Embryonic facial prominence (tissue), 1 donor: ENCODE measurements at regions not wholly inside any gene's neighbourhood (a gene's known extent, or its start where the extent isn't known, plus 50 kb on each side); places are given as distances from the start of the nearest gene placed in this dataset.

ENCODE experiments used
- DNase-seq: peaks from one replicate; pipeline ENCODE4 v3.0.0-alpha.2; 2016; ENCODE audit errors: extremely low spot score

DNA sequence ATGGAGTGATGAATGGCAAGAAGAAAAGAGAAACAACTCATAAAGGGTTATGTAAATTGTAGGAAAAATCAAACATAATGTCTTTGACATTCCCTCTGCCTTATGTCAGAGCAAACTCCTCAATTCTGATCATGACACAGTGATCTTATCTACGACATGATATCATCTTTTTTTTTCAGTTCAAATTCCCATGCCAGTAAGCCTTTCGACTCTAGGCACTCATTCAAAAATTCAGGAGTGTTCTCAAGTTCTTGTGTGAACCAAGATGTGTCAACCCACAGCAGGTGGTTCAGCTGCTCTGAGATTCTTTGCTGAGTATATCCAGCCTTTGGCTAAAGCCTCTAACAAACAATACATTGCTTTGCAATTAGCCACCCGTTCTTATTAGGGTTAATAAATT, 97.1 kb upstream of the ESRRG start:
- DNase-seq: no peak

DNA sequence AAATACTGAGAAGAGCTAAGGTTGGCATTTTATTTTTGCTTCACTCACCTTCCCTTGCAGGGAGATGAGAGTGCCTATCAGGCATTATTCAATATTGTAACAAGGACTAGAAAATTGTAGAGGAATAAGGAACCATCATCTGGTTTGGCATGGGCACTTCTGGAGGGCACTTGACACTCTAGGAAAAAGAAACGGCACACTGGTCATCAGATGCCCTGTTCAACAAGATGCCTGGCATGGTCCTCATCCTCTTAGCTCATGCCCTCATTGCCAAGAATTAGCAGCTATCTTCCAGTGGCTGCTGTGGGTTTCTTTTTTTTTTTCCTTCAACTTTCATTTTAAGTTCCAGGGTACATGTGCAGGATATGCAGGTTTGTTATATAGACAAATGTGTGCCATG, 95.1 kb upstream of the ESRRG start:
- DNase-seq: no peak

GRCh38 chr1:216815260-216816131, 92.3 kb upstream of the ESRRG start:
- DNase-seq: peak; percentile 39

DNA sequence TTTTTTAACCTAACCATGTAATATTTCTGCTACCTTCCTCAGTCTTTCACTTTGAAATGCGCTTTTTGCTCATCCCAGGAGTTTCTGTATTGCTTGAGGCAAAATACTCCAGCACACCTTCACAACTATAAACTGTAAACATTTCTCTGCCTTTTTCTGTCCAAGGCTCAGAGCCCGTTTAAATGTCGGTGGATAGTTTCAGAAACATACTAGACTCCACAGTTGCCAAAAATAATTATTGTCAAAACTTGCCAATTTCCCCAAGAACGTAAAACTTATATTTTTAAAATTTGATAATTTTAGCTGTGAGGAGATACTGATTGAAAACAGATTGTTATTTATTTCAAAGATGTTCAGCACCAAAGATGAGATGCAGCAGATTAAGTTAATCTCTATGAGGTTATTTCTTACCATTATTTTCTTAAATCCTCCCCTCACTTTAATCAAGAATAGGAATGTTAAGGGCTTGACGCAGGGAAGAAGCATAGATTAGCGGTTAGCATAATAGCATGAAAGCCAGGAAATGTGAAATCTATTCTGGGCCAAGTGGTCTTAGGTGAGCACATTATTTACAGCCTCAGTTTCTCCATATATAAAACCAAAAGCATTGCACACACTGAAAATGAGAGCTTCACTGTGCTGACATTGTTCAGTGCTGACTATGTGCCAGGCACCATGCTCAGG, 91.5 kb upstream of the ESRRG start:
- DNase-seq: no peak

DNA sequence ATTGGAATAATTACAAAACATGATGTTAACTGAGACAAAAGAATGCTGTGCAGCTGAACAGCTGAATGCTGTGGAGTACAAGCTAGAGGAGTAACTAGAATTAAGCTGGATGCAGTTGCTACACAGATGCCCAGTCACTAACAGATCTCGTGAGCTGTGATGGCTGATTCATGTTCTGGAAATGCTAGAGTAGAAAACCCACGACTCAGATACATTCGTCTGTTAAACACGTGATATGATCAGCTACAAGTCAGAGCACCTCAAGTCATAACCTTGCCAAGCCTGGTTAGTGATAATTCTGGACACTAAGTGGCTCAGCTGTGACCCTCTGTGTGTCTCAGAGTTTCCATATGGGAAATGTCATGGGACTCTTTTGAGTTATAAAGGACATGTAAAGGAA, 89.7 kb upstream of the ESRRG start:
- no peak for DNase-seq

DNA sequence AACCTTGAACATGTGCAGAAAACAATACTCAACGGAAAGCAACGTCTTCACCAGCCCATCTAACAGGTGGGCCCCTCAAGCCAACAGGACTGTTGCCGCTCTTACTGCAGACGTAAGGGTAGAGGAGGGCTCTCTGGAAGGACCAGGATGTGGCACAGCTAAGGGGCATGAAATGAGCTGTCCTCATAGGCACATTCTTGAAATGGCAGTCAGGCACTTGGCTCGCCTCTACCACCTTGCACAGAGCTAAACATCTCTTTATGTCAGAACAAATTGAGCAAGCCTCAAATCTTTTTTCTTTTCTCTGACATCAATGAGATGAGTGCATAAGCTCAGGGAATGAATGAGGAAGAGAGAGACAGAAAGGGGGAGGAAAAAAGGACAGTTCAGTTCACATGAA, 86.4 kb upstream of the ESRRG start:
- DNase-seq: no peak

DNA sequence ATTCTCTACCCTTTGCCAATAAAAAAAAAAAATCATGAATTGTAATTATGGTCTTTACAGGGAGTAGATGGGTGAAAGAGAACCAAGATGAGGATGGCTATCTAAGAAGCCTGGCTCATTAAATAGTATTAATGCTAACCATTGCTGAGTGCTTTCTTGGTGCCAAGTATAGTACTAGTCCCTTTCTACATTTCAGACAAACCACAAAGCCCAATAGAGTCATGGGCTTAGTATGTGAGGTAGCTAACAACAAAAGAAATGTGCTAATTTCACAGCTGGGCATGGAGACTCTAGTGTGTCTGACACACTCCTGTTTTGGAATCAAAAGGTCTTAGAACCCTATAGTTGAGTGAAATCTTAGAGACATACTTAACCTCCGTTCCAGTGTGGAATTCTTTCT, 84.5 kb upstream of the ESRRG start:
- DNase-seq: no peak

DNA sequence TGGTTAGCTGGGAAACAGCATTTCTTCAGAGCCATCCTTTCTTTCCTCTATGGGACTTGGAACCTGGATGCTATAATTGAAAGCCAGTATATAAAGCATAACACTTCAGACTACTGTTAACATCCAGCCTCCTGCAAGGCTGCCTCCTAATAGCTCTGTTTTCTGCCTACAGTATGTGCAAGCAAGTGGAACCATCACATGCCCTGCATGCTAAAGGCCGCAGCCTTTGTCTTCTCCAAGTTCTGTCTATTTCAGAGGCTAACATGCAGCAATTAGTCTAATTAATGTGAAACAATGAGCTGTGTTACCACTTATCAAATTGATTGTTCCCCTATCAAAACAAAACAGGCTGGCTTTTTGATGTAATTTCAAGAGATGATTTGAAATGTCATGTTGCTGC, 82.7 kb upstream of the ESRRG start:
- DNase-seq: no peak

DNA sequence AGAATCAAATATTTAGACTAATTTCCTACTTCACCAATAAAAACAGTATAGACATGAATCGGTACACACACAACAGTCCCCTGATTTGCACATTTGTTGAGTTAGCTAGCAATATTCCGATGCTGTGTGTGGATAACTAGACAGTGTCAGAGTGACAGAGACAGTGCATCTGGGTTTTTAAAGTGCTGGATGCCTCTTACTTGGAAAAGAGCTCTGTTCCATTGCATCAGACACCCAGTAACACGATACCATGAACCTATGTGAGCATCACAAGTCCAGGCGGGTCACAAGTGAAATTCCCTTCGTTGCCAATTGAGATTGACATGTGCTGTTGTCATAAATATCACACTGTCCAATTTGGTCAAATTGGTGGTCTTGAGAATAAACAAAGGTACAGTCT, 82.0 kb upstream of the ESRRG start:
- no peak for DNase-seq

DNA sequence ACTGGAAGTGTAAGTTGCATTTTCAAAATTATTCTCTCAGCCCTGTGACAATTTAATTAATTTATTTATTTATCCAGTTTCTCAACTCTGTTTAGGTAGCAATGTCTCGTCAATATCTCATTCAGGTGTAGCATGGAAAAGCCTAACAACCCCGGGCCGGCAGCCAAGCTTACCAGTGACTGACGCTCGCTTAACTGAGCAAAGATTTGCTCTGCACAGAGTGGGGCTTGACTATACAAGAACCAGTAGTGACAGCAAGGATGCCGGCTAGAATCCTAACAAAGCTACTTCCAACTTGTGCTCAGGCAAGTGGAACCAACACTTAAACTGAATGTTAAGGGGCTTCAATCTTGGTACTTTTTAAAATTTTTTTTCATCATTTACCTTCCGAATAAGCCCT, 80.9 kb upstream of the ESRRG start:
- no peak for DNase-seq

GRCh38 chr1:216794586-216794985, 71.4 kb upstream of the ESRRG start:
- no peak for DNase-seq

GRCh38 chr1:216793973-216794372, 70.7 kb upstream of the ESRRG start:
- no peak for DNase-seq

DNA sequence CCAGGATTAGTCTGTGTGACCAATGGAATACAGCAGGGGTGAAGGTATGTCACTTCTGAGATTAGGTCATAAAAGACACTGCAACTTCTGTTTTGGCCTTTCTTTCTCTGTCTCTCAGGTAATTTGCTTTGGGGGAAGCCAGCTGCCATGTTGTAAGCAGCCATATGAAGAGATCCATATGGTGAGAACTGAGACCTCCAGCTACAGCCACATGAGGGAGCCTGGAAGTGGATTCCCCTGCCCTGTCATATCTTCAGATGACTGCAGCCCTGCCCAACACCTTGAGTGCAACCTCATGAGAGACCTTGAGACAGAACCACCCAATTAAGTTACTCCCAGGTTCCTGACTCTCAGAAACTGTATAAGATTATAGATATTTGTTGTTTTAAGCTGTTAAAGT, 70.1 kb upstream of the ESRRG start:
- DNase-seq: no peak

- no peak for DNase-seq
Observed at GRCh38 chr1:216788671-216789070, 65.4 kb upstream of the ESRRG start.

DNA sequence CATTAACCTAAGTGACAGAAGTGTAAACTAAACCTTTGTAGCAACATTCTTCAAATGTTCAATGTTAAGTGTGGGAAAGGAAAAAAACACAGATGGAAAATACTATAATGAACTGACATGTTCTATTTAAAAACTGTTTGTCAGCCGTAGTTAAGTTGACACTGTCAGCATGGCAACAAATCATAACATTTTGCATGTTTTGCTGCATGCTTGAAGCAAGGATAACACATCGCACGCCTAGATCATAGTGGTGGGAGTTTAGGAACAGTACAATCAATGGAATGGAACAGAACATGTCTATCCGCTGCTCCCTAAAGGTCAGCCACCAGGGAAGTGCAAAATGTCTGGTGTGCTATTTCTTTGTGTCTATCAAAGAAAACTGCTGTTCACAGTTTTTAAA, 62.5 kb upstream of the ESRRG start:
- DNase-seq: no peak

DNA sequence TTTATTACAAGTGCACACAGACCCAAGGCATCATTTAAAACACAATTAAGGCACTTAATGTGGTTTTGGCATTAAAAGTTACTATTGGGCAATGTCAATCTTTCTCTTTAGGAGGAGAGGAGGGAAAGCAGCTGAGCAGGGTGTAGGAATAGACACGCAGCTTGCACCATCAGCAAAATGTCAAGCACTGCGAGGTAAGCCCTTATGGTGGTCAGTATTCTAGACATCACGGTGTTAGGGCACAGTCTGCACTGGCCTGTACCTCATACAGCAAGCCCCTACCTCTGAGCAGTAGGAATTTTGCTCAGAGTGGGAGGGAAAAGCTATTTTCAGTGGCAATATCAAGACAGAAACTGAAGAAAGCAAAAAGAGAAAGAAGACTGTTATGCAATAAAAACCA, 62.0 kb upstream of the ESRRG start:
- DNase-seq: no peak

- no peak for DNase-seq
Observed at GRCh38 chr1:216779686-216780085, 56.5 kb upstream of the ESRRG start.

- no peak for DNase-seq
Observed at GRCh38 chr1:216778737-216779136, 55.5 kb upstream of the ESRRG start.

DNA sequence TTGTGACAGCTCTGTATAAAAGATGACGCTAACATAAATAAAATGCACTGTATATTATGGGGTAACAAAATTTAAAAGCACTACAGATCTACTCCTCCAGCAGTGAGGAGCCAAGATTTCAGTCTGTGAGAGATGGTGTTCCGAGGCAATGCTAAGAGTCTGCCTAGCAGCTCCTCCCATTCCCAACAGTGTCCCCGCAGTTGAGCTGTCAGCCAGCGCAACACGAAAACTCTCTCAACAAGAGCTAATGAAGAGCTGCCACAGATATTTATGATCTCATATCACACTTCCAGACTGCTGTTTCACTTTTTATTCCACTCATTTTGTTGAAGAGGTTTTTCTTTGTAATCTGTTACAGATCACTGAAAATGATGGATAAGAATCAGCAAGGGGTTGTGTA, 53.9 kb upstream of the ESRRG start:
- DNase-seq: no peak
